H9 (cell line): ENCODE measurements at regions not wholly inside any gene's neighbourhood (a gene's known extent, or its start where the extent isn't known, plus 50 kb on each side); places are given as distances from the start of the nearest gene placed in this dataset.

Experiments used
- DNase-seq: peaks from one replicate; pipeline ENCODE4 v3.0.0-alpha.2; 2017
- H2AFZ ChIP-seq: one replicate; pipeline ENCODE4 v1.6.1; 2013; ENCODE audit warnings: mild to moderate bottlenecking, low read length, control low read depth, moderate library complexity
- H2AK5ac ChIP-seq: 2 replicates; pipeline ENCODE4 v1.6.1; 2013; ENCODE audit warnings: low read length, control low read depth, mixed read lengths; ENCODE audit not compliant: insufficient read length
- H2BK120ac ChIP-seq: one replicate; pipeline ENCODE4 v1.6.1; 2013; ENCODE audit warnings: low read depth, mild to moderate bottlenecking, low read length, control low read depth, inconsistent platforms; ENCODE audit not compliant: poor library complexity, severe bottlenecking
- H2BK12ac ChIP-seq: 2 replicates; pipeline ENCODE4 v1.6.1; 2013; ENCODE audit warnings: low read length, control low read depth, mixed read lengths, low read depth; ENCODE audit not compliant: insufficient read length
- H2BK15ac ChIP-seq: 2 replicates; pipeline ENCODE4 v1.6.1; 2013; ENCODE audit warnings: low read depth, low read length, control low read depth
- H2BK20ac ChIP-seq: one replicate; pipeline ENCODE4 v1.6.1; 2013; ENCODE audit warnings: low read depth, mild to moderate bottlenecking, low read length, control low read depth, inconsistent platforms; ENCODE audit not compliant: poor library complexity, severe bottlenecking
- H2BK5ac ChIP-seq: 2 replicates; pipeline ENCODE4 v1.6.1; 2013; ENCODE audit warnings: low read length, control low read depth, mixed read lengths; ENCODE audit not compliant: insufficient read length
- H3K14ac ChIP-seq: 2 replicates; pipeline ENCODE4 v1.6.1; 2013; ENCODE audit warnings: low read length, control low read depth; ENCODE audit not compliant: insufficient read depth
- H3K18ac ChIP-seq: 2 replicates; pipeline ENCODE4 v1.6.1; 2013; ENCODE audit warnings: low read depth, mild to moderate bottlenecking, mixed read lengths, low read length, control low read depth; ENCODE audit not compliant: insufficient read length
- H3K23ac ChIP-seq: 2 replicates; pipeline ENCODE4 v1.6.1; 2013; ENCODE audit warnings: low read length, control low read depth, mixed read lengths, low read depth; ENCODE audit not compliant: insufficient read length
- H3K23me2 ChIP-seq: 2 replicates; pipeline ENCODE4 v1.6.1; 2013; ENCODE audit warnings: low read depth, mild to moderate bottlenecking, mixed read lengths, low read length, control low read depth; ENCODE audit not compliant: insufficient read length, poor library complexity, severe bottlenecking
- H3K27ac ChIP-seq: 2 replicates; pipeline ENCODE4 v1.5.1; 2013; ENCODE audit warnings: low read length, control low read depth, mixed read lengths, low read depth; ENCODE audit not compliant: insufficient read length
- H3K27me3 ChIP-seq: 2 replicates; pipeline ENCODE4 v1.6.1; 2013; ENCODE audit warnings: low read length, control low read depth, inconsistent platforms; ENCODE audit not compliant: insufficient read depth
- H3K4ac ChIP-seq: 2 replicates; pipeline ENCODE4 v1.6.1; 2013; ENCODE audit warnings: low read depth, mild to moderate bottlenecking, control low read depth, inconsistent platforms, low read length, moderate library complexity
- H3K4me1 ChIP-seq: 2 replicates; pipeline ENCODE4 v1.6.1; 2013; ENCODE audit warnings: low read length, control low read depth, inconsistent platforms; ENCODE audit not compliant: insufficient read depth
- H3K4me2 ChIP-seq: 2 replicates; pipeline ENCODE4 v1.6.1; 2013; ENCODE audit warnings: low read length, control low read depth, mixed read lengths; ENCODE audit not compliant: insufficient read length, insufficient read depth
- H3K56ac ChIP-seq: 2 replicates; pipeline ENCODE4 v1.6.1; 2013; ENCODE audit warnings: low read depth, mild to moderate bottlenecking, mixed read lengths, low read length, control low read depth; ENCODE audit not compliant: insufficient read length
- H3K79me1 ChIP-seq: 2 replicates; pipeline ENCODE4 v1.6.1; 2013; ENCODE audit warnings: low read depth, mild to moderate bottlenecking, moderate library complexity, low read length, control low read depth, inconsistent platforms; ENCODE audit not compliant: insufficient read depth, poor library complexity, severe bottlenecking
- H3K79me2 ChIP-seq: 2 replicates; pipeline ENCODE4 v1.6.1; 2013; ENCODE audit warnings: low read length, control low read depth, inconsistent platforms; ENCODE audit not compliant: insufficient read depth
- H3K9ac ChIP-seq: 2 replicates; pipeline ENCODE4 v1.6.1; 2013; ENCODE audit warnings: low read length, control low read depth, mixed read lengths; ENCODE audit not compliant: insufficient read length; ENCODE audit errors: extremely low read depth
- H3K9me3 ChIP-seq: one replicate; pipeline ENCODE4 v1.6.1; 2013; ENCODE audit warnings: low read depth, low read length, inconsistent platforms; ENCODE audit not compliant: control insufficient read depth
- H3T11ph ChIP-seq: one replicate; pipeline ENCODE4 v1.6.1; 2013; ENCODE audit warnings: mild to moderate bottlenecking, low read length, control low read depth, inconsistent platforms
- H4K20me1 ChIP-seq: one replicate; pipeline ENCODE4 v1.6.1; 2013; ENCODE audit not compliant: control insufficient read depth, insufficient read length, insufficient read depth
- H4K5ac ChIP-seq: 2 replicates; pipeline ENCODE4 v1.6.1; 2013; ENCODE audit warnings: low read depth, mild to moderate bottlenecking, mixed read lengths, low read length, control low read depth; ENCODE audit not compliant: insufficient read length
- H4K8ac ChIP-seq: replicated peaks from 2 replicates; pipeline ENCODE4 v1.6.1; 2013; ENCODE audit warnings: low read length, control low read depth, mixed read lengths, low read depth; ENCODE audit not compliant: insufficient read length
- H4K91ac ChIP-seq: 2 replicates; pipeline ENCODE4 v1.6.1; 2013; ENCODE audit warnings: low read depth, mild to moderate bottlenecking, moderate library complexity, mixed read lengths, low read length, control low read depth; ENCODE audit not compliant: insufficient read length
- H3K27ac Mint-ChIP-seq, 3 experiments: 2 replicates in 2 of 3; 3 replicates in 1 of 3; pipeline ENCODE4 v1.8.0; 2020 to 2021; ENCODE audit warnings: mixed read lengths in 3 of 3, mild to moderate bottlenecking in 1 of 3, moderate library complexity in 1 of 3
- H3K27me3 Mint-ChIP-seq: 2 replicates; pipeline ENCODE4 v1.8.0; 2021; ENCODE audit warnings: low read depth, mild to moderate bottlenecking, moderate library complexity, mixed read lengths
- H3K36me3 Mint-ChIP-seq, 3 experiments: 2 replicates in 2 of 3; 3 replicates in 1 of 3; pipeline ENCODE4 v1.8.0; 2020 to 2021; ENCODE audit warnings: low read depth in 3 of 3, mixed read lengths in 3 of 3; ENCODE audit not compliant: insufficient read depth in 1 of 3
- H3K4me1 Mint-ChIP-seq, 2 experiments: 2 replicates each; pipeline ENCODE4 v1.8.0; 2020; ENCODE audit warnings: mixed read lengths in 2 of 2
- H3K4me3 Mint-ChIP-seq, 2 experiments: 2 replicates in 1 of 2; 3 replicates in 1 of 2; pipeline ENCODE4 v1.8.0; 2020 to 2021; ENCODE audit warnings: mild to moderate bottlenecking in 2 of 2, mixed read lengths in 2 of 2, moderate library complexity in 1 of 2
- H3K9me3 Mint-ChIP-seq, 2 experiments: 2 replicates in 1 of 2; 3 replicates in 1 of 2; pipeline ENCODE4 v1.8.0; 2020; ENCODE audit warnings: mild to moderate bottlenecking in 2 of 2, mixed read lengths in 2 of 2, moderate library complexity in 1 of 2
- CTCF ChIP-seq: fragments of 200-600 bp; sonication (generic); conservative IDR thresholded peaks from 3 replicates; pipeline ENCODE4 v1.8.0; 2021; ENCODE audit warnings: antibody characterized with exemption, mild to moderate bottlenecking
- WGBS: extraction: QIAGEN DNeasy Blood & Tissue Kit; methylation state at CpG from one replicate; pipeline ENCODE4 v1.1.7; 2013; ENCODE audit warnings: missing lambda C conversion rate, low lambda C conversion rate, mixed read lengths; ENCODE audit not compliant: insufficient read length; ENCODE audit errors: extremely low coverage; 5-methylcytosine and 5-hydroxymethylcytosine counted together

GRCh38 chr10:88106366-88106765 is 242.9 kb downstream of the PTEN start:
- Histone ChIP-seq H3T11ph (no peak overlapping the region), H3K56ac (no peak overlapping the region), H3K27ac (no peak overlapping the region), H2AFZ (no peak overlapping the region), H3K9me3 (no peaks in the 10 kb centered on the region), H2BK15ac (no peak overlapping the region), H3K9ac (no peak overlapping the region), H2AK5ac (no peak overlapping the region), H3K27me3 (no peaks in the 10 kb centered on the region), H3K4me1 (no peaks in the 10 kb centered on the region; the same call in 1 of the 2 replicates), H2BK20ac (no peak overlapping the region), H4K91ac (no peak overlapping the region), H2BK120ac (no peak overlapping the region), H3K79me1 (no peaks in the 10 kb centered on the region), H3K18ac (no peak overlapping the region), H3K23ac (no peak overlapping the region), H3K4ac (no peak overlapping the region), H4K20me1 (no peaks in the 10 kb centered on the region), H3K79me2 (no peaks in the 10 kb centered on the region), H4K5ac (no peak overlapping the region), H3K4me2 (no peak overlapping the region), H2BK5ac (no peak overlapping the region), H3K14ac (no peak overlapping the region), H3K23me2 (no peaks in the 10 kb centered on the region), H2BK12ac (no peak overlapping the region), H4K8ac (no peak overlapping the region)
- no peak for TF ChIP-seq CTCF
- Mint-ChIP-seq H3K36me3 (no peaks in the 10 kb centered on the region), H3K4me1 (peaks cover 4 to 5% of the 10 kb centered on the region in 2 experiments), H3K27ac (no peak overlapping the region), H3K27me3 (no peaks in the 10 kb centered on the region), H3K9me3 (no peaks in the 10 kb centered on the region; a peak in 1 of 5 replicates), H3K4me3 (no peak overlapping the region)
- no peak for DNase-seq
- WGBS, result no CpG with 5 or more reads among the region's 2 CpGs
